ENCODE measurements at regions not wholly inside any gene's neighbourhood (a gene's known extent, or its start where the extent isn't known, plus 50 kb on each side); places are given as distances from the start of the nearest gene placed in this dataset.

GRCh38 chr12:47007048-47007447, 72.4 kb upstream of the PCED1B start:
- Histone ChIP-seq H3K9me3 (ENCODE audit: insufficient read depth, low read depth) (no peaks in the 10 kb centered on the region; the same call in 1 of the 2 replicates), H3K4me2 (no peak overlapping the region), H3K27me3 (ENCODE audit: insufficient read depth, low read depth) (no peaks in the 10 kb centered on the region), H3K4me1 (replicated peaks; ENCODE audit: insufficient read depth) (no peaks in the 10 kb centered on the region), H2AFZ (no peak overlapping the region), H3K4me3 (no peak overlapping the region), H3K36me3 (ENCODE audit: low read depth) (no peaks in the 10 kb centered on the region), H3K9me2 (ENCODE audit: insufficient read depth) (no peaks in the 10 kb centered on the region), H3K27ac (no peak overlapping the region), H3K79me2 (ENCODE audit: low read depth) (no peaks in the 10 kb centered on the region), H4K20me1 (ENCODE audit: insufficient read depth) (no peaks in the 10 kb centered on the region), H3F3A (ENCODE audit: insufficient read depth, low read depth) (no peaks in the 10 kb centered on the region)
- ChIA-PET POLR2A (ENCODE audit: unreplicated experiment) (no interaction called here), CTCF (no interaction called here)
- intact Hi-C loops (cut with micrococcal nuclease; ENCODE audit: unreplicated experiment) = no loop called here
- BruUV-seq (replicated peaks) = no TSS peak
- DNase-seq = no peak
- no peak for TF ChIP-seq EZH2 (IDR thresholded peaks at IDR 0.05; ENCODE audit: low read depth)
- TF ChIP-seq CTCF (conservative IDR thresholded peaks at IDR 0.05) = no peak

GRCh38 chr12:47012552-47012951, 66.9 kb upstream of the PCED1B start:
- Histone ChIP-seq H3K27ac (no peak overlapping the region), H3K4me1 (replicated peaks; ENCODE audit: insufficient read depth) (peaks cover 15% of the 10 kb centered on the region), H3K27me3 (ENCODE audit: insufficient read depth, low read depth) (no peaks in the 10 kb centered on the region), H3K9me3 (ENCODE audit: insufficient read depth, low read depth) (peaks cover 4% of the 10 kb centered on the region; the same call in 1 of the 2 replicates), H3K79me2 (ENCODE audit: low read depth) (no peaks in the 10 kb centered on the region), H3F3A (ENCODE audit: insufficient read depth, low read depth) (0 out of 2 replicates have a peak, but pooled peaks cover 2% of the 10 kb centered on the region), H4K20me1 (ENCODE audit: insufficient read depth) (no peaks in the 10 kb centered on the region), H3K36me3 (ENCODE audit: low read depth) (no peaks in the 10 kb centered on the region), H3K4me3 (no peak overlapping the region), H3K4me2 (no peak overlapping the region), H2AFZ (no peak overlapping the region), H3K9me2 (ENCODE audit: insufficient read depth) (no peaks in the 10 kb centered on the region)
- ChIA-PET POLR2A (ENCODE audit: unreplicated experiment) (interaction anchor here (0.6 kb wide), 1 partner anchor 647 kb away, joined by 3 read pairs; no protein-coding TSS in a partner anchor), CTCF (no interaction called here)
- BruUV-seq (replicated peaks) = no TSS peak
- no peak for DNase-seq
- intact Hi-C loops (cut with micrococcal nuclease; ENCODE audit: unreplicated experiment) = loop anchor here (10.0 kb wide), 1 partner anchor 858 kb away; no protein-coding TSS in a partner anchor
- TF ChIP-seq CTCF (conservative IDR thresholded peaks at IDR 0.05) (no peak), EZH2 (IDR thresholded peaks at IDR 0.05; ENCODE audit: low read depth) (no peak)

GRCh38 chr12:47014474-47014873, 64.9 kb upstream of the PCED1B start:
- ChIA-PET CTCF (no interaction called here), POLR2A (ENCODE audit: unreplicated experiment) (interaction anchor here (0.6 kb wide), 3 partner anchors 50 to 1025 kb away, joined by 3 to 10 read pairs (median 7); no protein-coding TSS in a partner anchor)
- Histone ChIP-seq H3K79me2 (ENCODE audit: low read depth) (no peaks in the 10 kb centered on the region), H3K9me3 (ENCODE audit: insufficient read depth, low read depth) (peaks cover 4% of the 10 kb centered on the region; the same call in 1 of the 2 replicates), H4K20me1 (ENCODE audit: insufficient read depth) (no peaks in the 10 kb centered on the region), H3K4me2 (peak overlapping the region; percentile 18; the same call in 1 of the 2 replicates), H2AFZ (peak overlapping the region; percentile 20; the same call in 1 of the 2 replicates), H3F3A (ENCODE audit: insufficient read depth, low read depth) (0 out of 2 replicates have a peak, but pooled peaks cover 4% of the 10 kb centered on the region), H3K27ac (peak overlapping the region; percentile 14; the same call in 1 of the 2 replicates), H3K27me3 (ENCODE audit: insufficient read depth, low read depth) (no peaks in the 10 kb centered on the region), H3K36me3 (ENCODE audit: low read depth) (no peaks in the 10 kb centered on the region), H3K4me3 (no peak overlapping the region), H3K4me1 (replicated peaks; ENCODE audit: insufficient read depth) (peaks cover 27% of the 10 kb centered on the region), H3K9me2 (ENCODE audit: insufficient read depth) (no peaks in the 10 kb centered on the region)
- TF ChIP-seq CTCF (conservative IDR thresholded peaks at IDR 0.05) = no peak
- no peak for TF ChIP-seq EZH2 (IDR thresholded peaks at IDR 0.05; ENCODE audit: low read depth)
- DNase-seq = peak in 1 of 2 experiments; percentile 42
- no TSS peak for BruUV-seq (replicated peaks)
- intact Hi-C loops (cut with micrococcal nuclease; ENCODE audit: unreplicated experiment) = loop anchor here (10.0 kb wide), 1 partner anchor 860 kb away; no protein-coding TSS in a partner anchor
